Astrocyte (in vitro differentiated cells and primary cell): ENCODE measurements at regions not wholly inside any gene's neighbourhood (a gene's known extent, or its start where the extent isn't known, plus 50 kb on each side); places are given as distances from the start of the nearest gene placed in this dataset.

Experiments
- EZH2 ChIP-seq: IDR thresholded peaks from 2 replicates; pipeline ENCODE4 v1.6.1; 2012; ENCODE audit warnings: mild to moderate bottlenecking, low read length, inconsistent platforms; ENCODE audit not compliant: insufficient read depth
- TF ChIP-seq, protein P1 (sequence below): IDR thresholded peaks from 2 replicates; pipeline ENCODE4 v1.5.1; 2011; ENCODE audit warnings: low read depth, mild to moderate bottlenecking, inconsistent platforms, low read length, moderate library complexity; ENCODE audit not compliant: insufficient read depth

DNA sequence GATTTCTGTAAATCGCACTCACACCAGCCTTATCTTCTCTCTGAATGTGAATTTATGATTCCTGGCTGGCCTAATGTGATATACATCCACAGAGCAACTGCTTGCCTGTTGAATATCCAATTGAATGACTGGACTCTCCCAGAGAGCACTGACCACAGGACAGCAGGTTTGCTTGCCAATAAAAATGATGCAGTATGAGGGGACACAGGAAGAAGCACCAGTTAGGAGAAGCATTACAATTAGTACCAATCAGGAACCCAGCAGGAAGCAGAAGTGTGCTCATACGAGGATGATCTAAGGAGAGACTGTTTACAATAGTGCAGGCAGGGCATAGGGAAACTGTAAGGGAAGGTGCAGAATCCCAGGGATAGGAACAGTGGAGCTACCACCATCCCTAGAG is 127.2 kb upstream of the ZNF366 start:
- TF ChIP-seq, protein P1, sequence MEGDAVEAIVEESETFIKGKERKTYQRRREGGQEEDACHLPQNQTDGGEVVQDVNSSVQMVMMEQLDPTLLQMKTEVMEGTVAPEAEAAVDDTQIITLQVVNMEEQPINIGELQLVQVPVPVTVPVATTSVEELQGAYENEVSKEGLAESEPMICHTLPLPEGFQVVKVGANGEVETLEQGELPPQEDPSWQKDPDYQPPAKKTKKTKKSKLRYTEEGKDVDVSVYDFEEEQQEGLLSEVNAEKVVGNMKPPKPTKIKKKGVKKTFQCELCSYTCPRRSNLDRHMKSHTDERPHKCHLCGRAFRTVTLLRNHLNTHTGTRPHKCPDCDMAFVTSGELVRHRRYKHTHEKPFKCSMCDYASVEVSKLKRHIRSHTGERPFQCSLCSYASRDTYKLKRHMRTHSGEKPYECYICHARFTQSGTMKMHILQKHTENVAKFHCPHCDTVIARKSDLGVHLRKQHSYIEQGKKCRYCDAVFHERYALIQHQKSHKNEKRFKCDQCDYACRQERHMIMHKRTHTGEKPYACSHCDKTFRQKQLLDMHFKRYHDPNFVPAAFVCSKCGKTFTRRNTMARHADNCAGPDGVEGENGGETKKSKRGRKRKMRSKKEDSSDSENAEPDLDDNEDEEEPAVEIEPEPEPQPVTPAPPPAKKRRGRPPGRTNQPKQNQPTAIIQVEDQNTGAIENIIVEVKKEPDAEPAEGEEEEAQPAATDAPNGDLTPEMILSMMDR: no peak
- TF ChIP-seq EZH2: no peak
